Loucy (cell line): ENCODE measurements at regions not wholly inside any gene's neighbourhood (a gene's known extent, or its start where the extent isn't known, plus 50 kb on each side); places are given as distances from the start of the nearest gene placed in this dataset.

ENCODE experiments used
- H2AFZ ChIP-seq: fragments of 200-600 bp; sonication (generic); 2 replicates; pipeline ENCODE4 v1.6.0; 2016; ENCODE audit warnings: antibody characterized with exemption, mild to moderate bottlenecking, low read length, moderate library complexity
- H3F3A ChIP-seq: fragments of 200-600 bp; 2 replicates; pipeline ENCODE4 v1.6.0; 2016; ENCODE audit warnings: antibody characterized with exemption, low read depth, mild to moderate bottlenecking
- H3K27me3 ChIP-seq: fragments of 200-600 bp; sonication (generic); 2 replicates; pipeline ENCODE4 v1.6.1; 2014; ENCODE audit warnings: low read length, mild to moderate bottlenecking; ENCODE audit not compliant: insufficient read depth, poor library complexity, severe bottlenecking
- H3K36me3 ChIP-seq: fragments of 200-600 bp; sonication (generic); 2 replicates; pipeline ENCODE4 v1.6.1; 2016; ENCODE audit warnings: low read length; ENCODE audit not compliant: insufficient read depth
- H3K4me1 ChIP-seq: fragments of 200-600 bp; sonication (generic); 2 replicates; pipeline ENCODE4 v1.5.1; 2014; ENCODE audit warnings: low read length, mild to moderate bottlenecking; ENCODE audit not compliant: insufficient read depth, poor library complexity, severe bottlenecking
- H3K4me2 ChIP-seq: fragments of 200-600 bp; sonication (generic); 2 replicates; pipeline ENCODE4 v1.6.0; 2014; ENCODE audit warnings: antibody characterized with exemption, low read length, low read depth, mild to moderate bottlenecking; ENCODE audit not compliant: poor library complexity, severe bottlenecking
- H3K4me3 ChIP-seq: fragments of 200-600 bp; sonication (generic); 2 replicates; pipeline ENCODE4 v1.5.1; 2014; ENCODE audit warnings: low read length, mild to moderate bottlenecking, mixed read lengths; ENCODE audit not compliant: poor library complexity, severe bottlenecking
- H3K79me2 ChIP-seq: fragments of 200-600 bp; sonication (generic); 2 replicates; pipeline ENCODE4 v1.6.1; 2014; ENCODE audit warnings: low read length; ENCODE audit not compliant: insufficient read depth
- H3K9ac ChIP-seq: fragments of 200-600 bp; sonication (generic); 2 replicates; pipeline ENCODE4 v1.6.0; 2014; ENCODE audit warnings: mild to moderate bottlenecking, low read depth, low read length, moderate library complexity; ENCODE audit not compliant: poor library complexity, severe bottlenecking
- H3K9me2 ChIP-seq: fragments of 200-600 bp; sonication (generic); replicated peaks from 2 replicates; pipeline ENCODE4 v1.6.1; 2016; ENCODE audit warnings: low read depth, low read length, mixed read lengths
- H3K9me3 ChIP-seq: fragments of 200-600 bp; sonication (generic); 2 replicates; pipeline ENCODE4 v1.6.1; 2014; ENCODE audit warnings: mild to moderate bottlenecking, antibody characterized with exemption, low read length, low read depth; ENCODE audit not compliant: insufficient read depth
- H4K20me1 ChIP-seq: fragments of 200-600 bp; sonication (generic); 2 replicates; pipeline ENCODE4 v1.6.0; 2014; ENCODE audit warnings: antibody characterized with exemption, low read length, mild to moderate bottlenecking; ENCODE audit not compliant: insufficient read depth, poor library complexity, severe bottlenecking
- EZH2phosphoT487 ChIP-seq: fragments of 200-600 bp; IDR thresholded peaks from 2 replicates; pipeline ENCODE4 v1.6.1; 2018; ENCODE audit warnings: antibody characterized with exemption, mild to moderate bottlenecking, moderate library complexity, borderline replicate concordance
- TF ChIP-seq, protein P1 (sequence below): fragments of 200-600 bp; sonication (generic); conservative IDR thresholded peaks from 2 replicates; pipeline ENCODE4 v1.5.1; 2014; ENCODE audit warnings: mild to moderate bottlenecking, antibody characterized with exemption, low read length

DNA sequence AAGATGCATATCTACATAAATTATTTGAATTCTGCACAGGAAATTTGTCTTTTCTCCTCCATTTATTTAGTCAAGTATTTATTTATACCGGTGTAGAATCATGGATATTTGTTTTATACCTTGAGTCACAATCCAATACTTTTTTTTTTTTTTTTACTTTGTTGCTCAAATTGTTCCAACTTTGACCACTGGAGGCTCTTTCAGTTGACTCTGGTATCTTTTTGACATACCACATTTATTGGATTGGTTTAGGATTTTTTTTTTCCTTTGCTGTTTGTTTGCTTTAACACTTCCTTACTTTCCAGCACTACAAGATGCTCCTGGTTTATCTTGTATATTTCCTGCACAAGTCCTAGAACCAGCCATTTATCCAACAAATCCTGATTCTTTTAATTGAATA lies 543.1 kb upstream of the RIOK2 start:
- no peak overlapping the region for H3K4me3 ChIP-seq
- no peaks in the 10 kb centered on the region for H3K4me1 ChIP-seq
- H3K9me2 ChIP-seq, result no peaks in the 10 kb centered on the region
- H2AFZ ChIP-seq, result no peak overlapping the region
- H3F3A ChIP-seq, result no peaks in the 10 kb centered on the region
- no peaks in the 10 kb centered on the region for H3K79me2 ChIP-seq
- no peaks in the 10 kb centered on the region for H3K27me3 ChIP-seq
- TF ChIP-seq EZH2phosphoT487, result no peak
- TF ChIP-seq, protein P1, sequence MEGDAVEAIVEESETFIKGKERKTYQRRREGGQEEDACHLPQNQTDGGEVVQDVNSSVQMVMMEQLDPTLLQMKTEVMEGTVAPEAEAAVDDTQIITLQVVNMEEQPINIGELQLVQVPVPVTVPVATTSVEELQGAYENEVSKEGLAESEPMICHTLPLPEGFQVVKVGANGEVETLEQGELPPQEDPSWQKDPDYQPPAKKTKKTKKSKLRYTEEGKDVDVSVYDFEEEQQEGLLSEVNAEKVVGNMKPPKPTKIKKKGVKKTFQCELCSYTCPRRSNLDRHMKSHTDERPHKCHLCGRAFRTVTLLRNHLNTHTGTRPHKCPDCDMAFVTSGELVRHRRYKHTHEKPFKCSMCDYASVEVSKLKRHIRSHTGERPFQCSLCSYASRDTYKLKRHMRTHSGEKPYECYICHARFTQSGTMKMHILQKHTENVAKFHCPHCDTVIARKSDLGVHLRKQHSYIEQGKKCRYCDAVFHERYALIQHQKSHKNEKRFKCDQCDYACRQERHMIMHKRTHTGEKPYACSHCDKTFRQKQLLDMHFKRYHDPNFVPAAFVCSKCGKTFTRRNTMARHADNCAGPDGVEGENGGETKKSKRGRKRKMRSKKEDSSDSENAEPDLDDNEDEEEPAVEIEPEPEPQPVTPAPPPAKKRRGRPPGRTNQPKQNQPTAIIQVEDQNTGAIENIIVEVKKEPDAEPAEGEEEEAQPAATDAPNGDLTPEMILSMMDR, result no peak
- H3K9ac ChIP-seq, result no peak overlapping the region
- H4K20me1 ChIP-seq, result no peaks in the 10 kb centered on the region
- no peaks in the 10 kb centered on the region for H3K9me3 ChIP-seq
- no peak overlapping the region for H3K4me2 ChIP-seq
- H3K36me3 ChIP-seq, result no peaks in the 10 kb centered on the region

DNA sequence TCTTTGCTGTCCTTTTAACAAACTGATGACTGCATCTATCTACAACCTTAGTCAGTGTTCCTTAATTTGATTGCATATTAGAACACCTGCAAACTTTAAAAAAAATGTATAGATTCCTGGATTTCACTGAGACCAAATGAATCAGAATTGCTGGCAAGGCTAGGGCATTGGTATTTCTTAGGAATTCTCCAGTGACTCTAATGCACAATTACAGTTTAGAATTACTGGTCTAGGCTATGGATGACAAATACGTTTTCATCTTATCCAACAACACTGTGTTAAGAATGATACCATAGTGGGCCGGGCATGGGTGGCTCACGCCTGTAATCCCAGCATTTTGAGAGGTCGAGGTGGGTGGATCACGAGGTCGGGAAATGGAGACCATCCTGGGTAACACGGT lies 545.9 kb upstream of the RIOK2 start:
- no peaks in the 10 kb centered on the region for H3F3A ChIP-seq
- no peak overlapping the region for H3K9ac ChIP-seq
- H3K9me3 ChIP-seq, result no peaks in the 10 kb centered on the region
- no peaks in the 10 kb centered on the region for H3K79me2 ChIP-seq
- no peaks in the 10 kb centered on the region for H3K27me3 ChIP-seq
- H3K36me3 ChIP-seq, result no peaks in the 10 kb centered on the region
- TF ChIP-seq EZH2phosphoT487, result no peak
- TF ChIP-seq, protein P1, result no peak
- H3K4me3 ChIP-seq, result no peak overlapping the region
- H3K4me2 ChIP-seq, result no peak overlapping the region
- no peaks in the 10 kb centered on the region for H4K20me1 ChIP-seq
- H3K9me2 ChIP-seq, result no peaks in the 10 kb centered on the region
- no peaks in the 10 kb centered on the region for H3K4me1 ChIP-seq
- no peak overlapping the region for H2AFZ ChIP-seq

DNA sequence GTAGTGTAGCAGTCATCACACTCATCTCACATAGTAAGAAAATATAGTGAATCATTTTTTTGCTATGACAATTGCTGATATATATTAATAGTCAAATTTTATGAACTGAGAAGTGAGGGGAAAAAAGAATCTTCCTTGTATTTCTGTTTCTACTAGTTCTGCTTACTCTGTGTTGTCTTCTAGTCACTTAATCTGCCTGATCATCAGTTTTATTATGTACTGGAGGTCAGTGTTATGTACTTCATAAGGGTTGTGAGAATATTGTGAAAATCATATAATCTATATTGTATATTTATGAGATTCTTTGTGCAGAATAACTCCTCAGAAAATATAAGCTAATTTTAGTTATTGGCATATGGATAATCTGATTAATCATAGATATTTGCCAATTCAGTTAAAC lies 546.9 kb upstream of the RIOK2 start:
- H3K4me2 ChIP-seq, result no peak overlapping the region
- no peaks in the 10 kb centered on the region for H3K9me2 ChIP-seq
- no peak overlapping the region for H2AFZ ChIP-seq
- no peaks in the 10 kb centered on the region for H3K27me3 ChIP-seq
- no peak overlapping the region for H3K4me3 ChIP-seq
- H3K36me3 ChIP-seq, result no peaks in the 10 kb centered on the region
- H4K20me1 ChIP-seq, result no peaks in the 10 kb centered on the region
- no peaks in the 10 kb centered on the region for H3K79me2 ChIP-seq
- H3K9ac ChIP-seq, result no peak overlapping the region
- H3F3A ChIP-seq, result no peaks in the 10 kb centered on the region
- no peaks in the 10 kb centered on the region for H3K4me1 ChIP-seq
- no peaks in the 10 kb centered on the region for H3K9me3 ChIP-seq
- TF ChIP-seq, protein P1, result no peak
- no peak for TF ChIP-seq EZH2phosphoT487
